Activated CD8-positive, alpha-beta memory T cell treated with anti-CD3 and anti-CD28 coated beads for 36 hours (primary cell): ENCODE measurements at regions not wholly inside any gene's neighbourhood (a gene's known extent, or its start where the extent isn't known, plus 50 kb on each side); places are given as distances from the start of the nearest gene placed in this dataset.

Experiments
- CTCF ChIA-PET: fragments of 350-600 bp; sonication (Branson Sonifier 250); formaldehyde crosslinking; loops from one replicate; lab custom pipeline; 2021; ENCODE audit warnings: antibody characterized with exemption; lab: Charles Lee
- POLR2A ChIA-PET: fragments of 350-600 bp; sonication (Branson Sonifier 250); formaldehyde crosslinking; loops from one replicate; lab custom pipeline; 2021; ENCODE audit warnings: antibody characterized with exemption; lab: Charles Lee

DNA sequence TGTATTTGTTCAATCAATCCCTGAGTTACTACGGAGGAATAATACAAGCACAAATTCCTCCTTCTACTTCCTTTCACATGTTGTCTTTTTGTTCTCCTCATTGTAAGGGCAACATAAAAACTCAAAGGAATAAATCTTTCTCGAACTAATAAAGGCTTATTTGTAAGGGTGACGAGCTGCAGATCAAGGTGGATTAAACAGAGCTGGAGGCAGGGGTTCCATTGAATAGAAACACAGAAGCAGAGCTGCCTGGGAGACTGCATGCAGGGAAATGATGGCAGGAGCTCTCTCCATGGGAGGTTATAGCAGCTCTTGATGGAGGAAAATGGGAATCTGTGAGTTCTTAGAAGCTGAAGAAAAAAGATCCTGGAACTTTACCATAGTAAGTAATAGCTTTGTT is 160.2 kb downstream of the CYYR1 start:
- ChIA-PET POLR2A (no interaction called here), CTCF (no interaction called here)

DNA sequence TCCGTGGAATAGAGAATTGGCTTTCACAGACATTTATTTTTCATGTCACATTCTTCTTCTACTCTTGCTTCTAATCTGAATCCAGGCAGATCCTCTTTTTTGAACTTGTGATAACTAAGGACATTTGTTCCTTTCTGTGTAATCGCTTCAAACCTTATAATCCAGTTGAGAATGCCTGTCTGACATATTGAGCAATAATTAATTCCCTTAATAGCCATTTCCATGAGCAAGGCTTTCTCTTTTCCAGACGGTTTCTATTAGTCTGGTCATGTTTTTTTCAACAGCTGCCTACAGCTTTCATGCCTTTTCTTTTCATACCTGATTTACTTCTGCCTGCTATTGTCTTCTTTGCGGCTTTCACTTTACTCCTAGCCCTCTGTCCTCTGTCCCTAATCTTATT is 163.4 kb downstream of the CYYR1 start:
- ChIA-PET CTCF (no interaction called here), POLR2A (no interaction called here)

DNA sequence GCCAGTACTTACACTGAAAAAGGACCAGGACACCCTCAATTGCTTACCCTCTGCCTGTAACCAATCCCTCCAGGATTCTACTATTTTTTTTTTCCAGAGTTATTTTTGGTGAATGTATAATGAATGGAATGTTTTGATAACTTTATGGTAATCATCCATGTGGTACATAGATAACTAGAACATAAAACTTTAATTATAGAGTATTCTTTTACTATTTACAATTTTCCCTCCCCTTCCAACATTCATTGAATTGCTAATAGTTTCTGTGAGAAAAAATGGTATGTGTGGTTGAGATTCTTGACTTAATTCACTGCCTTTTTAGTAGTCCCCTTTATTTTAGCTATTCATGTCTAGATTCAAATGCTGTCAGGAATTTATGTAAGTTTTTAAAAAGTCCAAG is 164.6 kb downstream of the CYYR1 start:
- POLR2A ChIA-PET: no interaction called here

DNA sequence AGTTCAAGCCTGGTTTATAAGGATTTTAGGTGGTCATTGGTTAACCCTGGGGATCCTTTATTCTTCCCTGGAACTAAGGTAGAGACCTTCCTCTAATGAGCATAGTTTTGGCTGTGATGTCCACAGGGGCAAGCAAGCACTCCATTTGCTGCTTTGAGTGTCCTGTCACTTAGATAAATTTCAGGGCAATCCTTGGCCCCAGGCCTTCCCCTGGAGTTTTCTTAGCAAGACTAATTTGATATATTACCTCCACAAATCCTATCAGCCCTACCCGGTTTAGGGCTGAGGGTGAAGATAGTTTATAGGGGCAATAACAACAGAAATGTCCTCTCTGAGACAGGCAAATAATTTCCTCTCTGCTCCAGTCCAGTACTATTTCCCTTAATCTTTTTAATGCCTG is 166.6 kb downstream of the CYYR1 start:
- ChIA-PET POLR2A (no interaction called here), CTCF (no interaction called here)

More for the DNA sequence above, 164.6 kb downstream of the CYYR1 start:
- CTCF ChIA-PET: no interaction called here

DNA sequence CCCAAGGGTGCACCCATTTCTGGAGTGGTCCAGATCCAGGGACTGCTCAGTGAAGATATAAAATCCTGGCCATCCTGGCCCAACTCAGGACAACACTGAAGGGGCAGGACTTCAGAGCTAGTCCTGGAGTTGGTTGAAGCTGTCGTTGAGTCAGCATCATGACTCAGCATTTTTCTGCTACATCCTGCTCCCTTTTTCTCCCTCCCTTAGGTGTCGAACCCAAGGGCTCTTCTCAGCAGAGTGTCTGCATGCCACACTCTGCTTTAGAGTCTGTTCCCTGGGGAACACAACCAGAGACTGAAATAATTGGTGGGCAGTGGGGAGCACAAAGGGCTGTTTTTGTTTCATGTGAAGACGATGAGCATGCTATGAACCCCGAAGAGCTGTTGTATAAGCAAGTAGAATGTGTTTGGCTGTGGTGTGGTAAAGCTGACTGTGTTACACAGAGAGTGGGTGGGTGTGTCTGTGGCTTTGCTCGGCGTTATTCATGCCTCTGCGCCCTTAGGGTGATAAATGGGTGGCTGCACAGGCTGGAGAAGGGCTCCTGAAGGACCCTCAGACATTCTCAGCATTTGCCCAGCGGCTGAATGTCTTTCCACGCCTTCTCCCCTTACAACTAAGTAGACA is 167.2 kb downstream of the CYYR1 start:
- CTCF ChIA-PET: no interaction called here
- POLR2A ChIA-PET: no interaction called here

DNA sequence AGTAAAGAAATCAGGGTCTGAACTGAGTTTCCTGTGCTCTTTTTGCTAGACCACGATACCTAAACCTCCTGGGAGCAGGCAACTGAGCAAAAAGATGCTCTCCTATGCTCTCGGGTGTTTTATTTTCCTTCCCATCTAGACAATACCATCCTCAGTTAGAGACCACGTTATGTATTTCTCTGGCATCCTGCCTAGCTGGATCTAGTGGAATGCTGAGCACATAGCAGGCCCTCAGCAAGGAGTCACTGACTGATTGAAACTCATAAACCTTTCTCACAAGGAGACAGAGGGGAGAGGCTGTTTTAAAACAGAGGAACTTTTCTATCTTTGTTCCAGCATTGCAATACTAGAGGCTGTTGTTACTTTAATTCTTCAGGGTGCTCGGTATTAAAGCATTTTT is 168.0 kb downstream of the CYYR1 start:
- POLR2A ChIA-PET: no interaction called here
- CTCF ChIA-PET: no interaction called here

DNA sequence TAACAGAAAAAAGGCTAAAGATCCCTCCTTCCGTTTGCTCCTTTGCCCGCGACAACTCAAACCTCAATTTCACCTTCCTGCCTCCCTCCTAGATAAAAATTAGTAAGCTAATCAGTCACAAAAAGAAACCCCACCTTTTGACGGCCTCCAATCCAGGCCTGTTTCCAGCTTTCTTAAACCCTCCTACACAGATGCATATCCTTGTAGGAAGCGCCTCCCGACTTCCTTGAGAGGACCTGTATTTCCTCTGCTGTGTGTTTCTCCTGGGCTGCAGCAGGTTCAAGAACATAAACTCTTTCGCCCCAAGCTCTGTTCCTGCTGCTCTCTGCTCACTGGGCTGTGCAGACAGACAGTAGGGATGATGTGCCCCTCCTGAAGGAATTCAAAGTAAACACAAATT is 168.8 kb downstream of the CYYR1 start:
- CTCF ChIA-PET: no interaction called here
- POLR2A ChIA-PET: no interaction called here

DNA sequence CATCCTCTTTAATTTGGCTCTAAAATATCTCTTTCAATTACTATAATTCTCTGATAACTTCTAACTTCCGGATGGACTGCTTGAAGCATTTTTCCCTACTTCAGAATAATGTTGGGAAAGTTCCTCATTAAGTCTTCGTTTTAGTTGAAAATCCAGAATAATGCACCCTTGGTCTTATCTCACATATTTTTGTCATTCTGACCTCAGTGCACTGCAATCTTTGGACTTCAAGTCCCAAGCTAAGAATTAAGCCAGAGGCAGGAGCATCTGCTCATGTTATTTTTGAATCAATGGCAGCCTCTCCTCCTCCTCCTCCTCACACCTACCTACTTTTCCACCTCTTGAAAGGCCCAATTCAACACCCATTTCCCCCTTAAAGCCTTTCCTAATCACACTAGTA is 169.8 kb downstream of the CYYR1 start:
- POLR2A ChIA-PET: no interaction called here
- CTCF ChIA-PET: no interaction called here

DNA sequence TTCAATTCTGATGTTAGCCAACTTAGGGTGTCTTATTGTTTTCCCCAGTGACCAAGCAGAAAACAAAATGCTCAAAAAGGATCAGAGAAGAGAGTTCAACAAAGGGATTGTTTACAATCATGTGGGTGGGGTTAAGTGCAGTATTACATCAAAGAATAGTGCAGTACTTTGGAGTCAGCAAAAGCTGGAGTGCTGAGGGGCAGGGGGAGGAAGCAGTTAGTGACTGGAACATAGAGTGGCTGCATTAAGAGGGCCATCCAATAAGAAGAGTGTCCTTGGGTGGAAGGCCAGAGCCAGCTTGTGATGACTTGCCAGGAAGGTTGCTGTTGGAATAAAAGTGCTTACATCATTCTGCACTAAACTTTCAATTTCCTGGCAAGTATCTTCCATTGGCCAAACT is 175.5 kb downstream of the CYYR1 start:
- ChIA-PET POLR2A (no interaction called here), CTCF (no interaction called here)

DNA sequence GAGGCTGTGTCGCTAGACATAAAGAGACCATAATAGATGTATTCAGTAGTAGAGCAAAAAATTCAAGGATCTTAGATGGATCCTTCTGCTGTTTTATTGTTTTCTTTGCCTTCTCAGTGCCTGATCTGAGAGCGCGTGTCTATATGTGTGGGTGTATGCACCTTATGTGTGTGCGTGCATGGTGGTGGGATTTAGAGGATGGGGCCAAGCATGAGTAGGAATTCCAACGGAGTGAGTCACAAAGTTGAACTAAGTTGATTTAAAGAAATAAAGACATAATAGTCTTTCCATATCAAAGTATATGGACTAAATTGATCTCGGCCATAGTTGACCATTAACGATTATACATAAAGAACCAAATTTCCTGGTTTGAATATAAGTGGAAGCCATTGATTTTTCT is 178.7 kb downstream of the CYYR1 start:
- POLR2A ChIA-PET: no interaction called here
- CTCF ChIA-PET: no interaction called here

DNA sequence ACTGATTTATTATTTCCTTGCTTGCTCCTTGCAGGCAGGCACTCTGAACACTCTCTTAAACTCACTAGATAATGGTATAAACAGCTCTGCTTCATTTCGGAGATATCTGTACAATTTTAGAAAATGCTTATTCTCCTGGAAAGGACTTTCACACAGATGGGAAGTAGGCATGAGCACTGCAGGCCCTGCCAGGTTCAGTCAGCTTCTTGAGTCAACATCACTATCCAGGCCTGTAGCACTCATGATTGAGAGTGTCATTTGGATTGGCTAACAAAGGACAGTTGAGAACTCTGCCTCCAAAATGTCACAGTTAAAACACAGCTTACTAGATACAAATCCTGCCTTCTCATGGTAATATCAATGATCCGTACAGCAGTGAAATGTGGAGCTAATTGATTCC is 181.9 kb downstream of the CYYR1 start:
- CTCF ChIA-PET: no interaction called here
- POLR2A ChIA-PET: no interaction called here

DNA sequence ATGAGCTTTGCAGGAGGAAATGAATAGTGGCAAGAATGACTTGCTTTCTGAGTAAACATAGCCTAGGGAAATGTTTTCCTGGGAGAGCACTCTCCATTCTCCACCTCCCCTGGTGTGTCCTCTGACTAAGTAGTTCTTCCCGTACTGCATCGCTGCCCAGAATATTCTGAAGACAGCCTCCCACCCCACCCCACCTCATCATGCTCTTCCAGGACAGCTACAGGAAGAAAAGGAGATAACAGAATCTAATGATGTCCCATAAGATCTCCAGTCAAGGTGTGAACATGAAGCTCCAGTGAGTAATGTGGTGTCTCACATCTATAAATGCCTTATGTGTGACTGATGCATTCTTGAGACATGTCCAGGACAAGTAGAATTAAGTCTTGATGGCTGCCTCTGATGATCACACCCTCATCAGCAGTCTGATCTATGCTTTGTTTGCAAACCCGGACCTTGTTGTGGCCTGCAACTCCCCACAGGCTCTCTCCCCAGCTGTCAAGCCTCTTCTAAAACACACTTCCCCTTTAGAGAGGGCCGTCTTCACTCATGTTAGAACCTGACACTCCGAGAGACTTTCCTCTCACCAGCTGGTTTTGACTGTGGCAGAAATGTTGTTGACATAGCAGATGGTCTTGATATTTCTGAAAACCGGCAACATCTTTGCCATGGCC is 183.0 kb downstream of the CYYR1 start:
- POLR2A ChIA-PET: no interaction called here

DNA sequence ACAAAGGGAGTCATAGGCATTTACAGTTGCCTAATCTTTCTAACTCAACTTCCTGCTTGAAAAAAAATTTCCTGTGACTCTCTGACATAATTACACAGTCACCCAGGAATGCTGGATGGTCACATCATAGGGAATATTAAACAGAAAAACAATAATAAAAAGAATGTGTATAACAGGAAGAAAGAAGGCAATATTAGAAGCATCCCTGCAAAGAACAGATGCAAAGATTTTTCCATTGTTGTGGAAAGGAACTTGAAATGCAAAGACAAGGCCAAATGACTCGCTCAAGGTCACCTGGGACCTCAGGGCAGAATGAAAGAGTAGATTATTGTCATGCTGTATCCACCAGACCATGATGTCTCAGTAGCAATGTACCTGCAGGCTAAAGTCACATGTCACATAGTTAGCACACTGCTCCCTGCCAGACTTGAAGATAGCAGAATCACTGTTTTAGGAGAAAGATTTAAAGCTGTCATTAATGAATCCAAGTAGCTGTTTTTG is 184.3 kb downstream of the CYYR1 start:
- ChIA-PET CTCF (no interaction called here), POLR2A (no interaction called here)

More for the DNA sequence above, 183.0 kb downstream of the CYYR1 start:
- CTCF ChIA-PET: no interaction called here

DNA sequence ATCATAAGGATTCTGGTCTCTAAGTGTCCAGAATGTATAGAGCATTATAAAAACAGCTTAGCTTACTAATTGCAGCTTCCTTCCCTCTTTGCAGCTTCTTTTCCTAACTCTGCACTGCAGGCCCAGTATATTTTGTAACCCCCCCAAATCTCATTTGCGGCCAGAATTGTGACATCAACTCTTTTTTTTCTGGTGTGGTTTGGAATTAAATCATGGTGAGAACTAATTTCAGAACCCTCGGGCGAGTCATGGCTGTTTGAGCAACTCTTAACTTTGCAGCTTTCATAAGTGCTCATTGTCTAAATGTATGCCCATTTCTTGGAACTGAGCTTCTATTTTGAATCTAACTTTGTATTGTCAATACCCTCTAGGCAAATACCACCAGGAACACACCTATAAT is 187.4 kb downstream of the CYYR1 start:
- POLR2A ChIA-PET: no interaction called here
- CTCF ChIA-PET: no interaction called here

DNA sequence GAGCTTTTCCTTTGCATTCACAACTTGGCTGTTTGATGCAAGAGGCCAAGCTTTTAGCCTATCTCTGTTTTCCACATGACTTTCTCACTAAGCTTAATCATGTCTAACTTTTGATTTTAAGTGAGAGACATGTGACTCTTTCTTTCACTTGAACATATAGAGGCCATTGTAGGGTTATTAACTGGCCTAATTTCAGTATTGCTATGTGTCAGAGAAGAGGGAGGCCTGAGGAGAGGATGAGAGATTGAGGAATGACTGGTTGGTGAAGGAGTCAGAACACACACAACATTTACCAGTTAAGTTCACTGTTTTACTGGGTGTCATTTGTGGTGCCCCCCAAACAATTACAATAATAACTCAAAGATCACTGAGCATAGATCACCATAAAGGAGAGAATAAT is 193.5 kb downstream of the CYYR1 start:
- CTCF ChIA-PET: no interaction called here
- POLR2A ChIA-PET: no interaction called here

DNA sequence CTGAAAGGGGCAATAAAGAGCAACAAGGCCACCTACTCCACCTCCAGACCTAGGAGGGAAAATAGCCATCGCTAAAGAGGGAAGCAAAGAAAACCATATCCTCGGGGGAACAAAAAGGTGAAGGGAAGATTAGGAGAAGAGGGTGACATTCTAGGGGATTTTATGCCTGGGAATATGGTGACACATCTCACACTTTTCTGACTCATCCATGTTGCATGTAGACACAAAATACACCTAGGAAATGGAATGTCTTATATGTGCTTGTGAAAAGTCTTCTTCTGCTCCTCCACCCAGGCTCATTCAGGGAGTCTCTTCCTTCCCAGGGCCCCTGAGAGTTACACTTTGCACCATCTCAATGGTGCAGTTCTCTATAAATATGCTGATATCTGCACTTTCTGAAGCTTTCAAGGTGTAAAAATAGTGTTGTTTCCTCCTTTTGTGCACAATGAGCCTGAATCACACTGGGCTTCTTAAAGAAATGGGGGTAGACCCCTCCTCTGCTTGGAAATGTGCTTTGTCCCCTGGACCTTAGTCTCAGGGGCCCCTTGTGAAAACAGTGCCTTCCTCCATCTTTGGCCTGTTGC is 195.9 kb downstream of the CYYR1 start:
- CTCF ChIA-PET: no interaction called here

DNA sequence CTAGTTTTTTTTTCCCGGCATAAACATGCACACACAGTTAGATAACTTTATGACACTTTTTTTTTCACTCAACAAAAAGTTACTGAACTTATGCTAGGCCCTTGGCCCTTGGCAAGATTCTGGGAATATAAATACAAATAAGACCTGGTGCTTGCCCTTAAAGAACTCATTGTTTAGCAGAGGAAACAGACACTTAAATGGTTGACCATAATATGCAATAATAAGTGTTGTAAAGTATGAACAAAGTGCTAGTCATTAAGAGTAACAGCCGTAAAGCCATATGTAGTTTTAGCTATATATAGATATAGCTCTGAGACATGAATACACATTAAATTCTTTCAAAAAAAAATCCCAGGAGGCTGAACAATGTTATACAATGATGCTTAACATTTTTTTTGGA is 198.3 kb downstream of the CYYR1 start:
- POLR2A ChIA-PET: no interaction called here
- CTCF ChIA-PET: no interaction called here

More for the DNA sequence above, 195.9 kb downstream of the CYYR1 start:
- POLR2A ChIA-PET: no interaction called here

DNA sequence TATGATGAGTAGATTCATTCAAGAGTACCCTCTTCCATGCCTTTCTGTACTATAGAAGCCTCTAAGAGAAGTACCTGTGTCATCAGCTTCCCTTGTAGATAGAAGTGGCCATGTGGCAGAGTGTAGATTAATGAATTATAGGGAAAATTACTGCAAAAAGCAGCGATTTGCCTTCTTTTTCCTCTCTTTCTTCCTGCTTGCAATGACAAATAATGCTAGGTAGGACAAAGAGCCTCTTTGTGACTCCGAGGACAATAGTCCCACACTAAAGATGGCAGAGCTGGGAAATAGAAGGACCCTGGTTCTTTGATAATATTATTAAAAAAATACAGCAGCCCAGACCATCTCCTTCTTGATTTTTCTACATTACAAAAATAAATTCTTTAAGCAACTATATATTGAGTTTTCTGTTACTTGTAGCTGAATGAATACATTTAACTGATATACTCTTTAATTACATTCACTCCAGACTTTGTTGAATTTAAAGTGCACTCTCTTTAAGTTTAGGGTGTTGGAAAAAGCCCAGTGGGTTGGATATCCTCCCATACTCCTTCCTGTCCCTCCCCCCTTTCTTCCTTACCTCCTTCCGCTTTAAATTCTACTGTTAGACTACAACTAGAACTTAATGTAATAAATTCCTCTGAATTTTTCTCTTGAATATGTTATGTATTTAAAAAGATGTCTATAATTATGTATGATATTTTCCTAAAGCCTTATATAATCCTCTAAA is 198.2 kb upstream of the APP start:
- CTCF ChIA-PET: no interaction called here
- POLR2A ChIA-PET: no interaction called here

DNA sequence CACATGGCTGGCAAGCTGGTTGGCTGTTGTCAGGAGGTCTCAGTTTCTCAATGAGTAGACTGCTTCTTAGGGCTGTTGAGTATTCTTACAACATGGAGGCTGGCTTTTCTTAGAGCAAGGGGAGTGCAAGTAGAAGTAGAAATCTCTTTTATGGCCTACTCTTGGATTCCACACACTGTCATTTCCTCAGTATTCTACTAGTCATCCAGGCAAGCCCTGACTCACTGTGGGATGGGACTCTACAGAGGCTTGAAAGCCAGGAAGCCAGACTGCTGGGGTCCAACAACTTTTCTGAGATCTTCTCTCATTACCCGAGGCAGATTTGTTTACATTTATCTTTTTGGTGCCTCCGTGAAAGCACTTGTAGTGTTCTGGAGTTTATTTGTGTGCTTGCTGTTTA is 196.2 kb upstream of the APP start:
- ChIA-PET POLR2A (no interaction called here), CTCF (no interaction called here)

DNA sequence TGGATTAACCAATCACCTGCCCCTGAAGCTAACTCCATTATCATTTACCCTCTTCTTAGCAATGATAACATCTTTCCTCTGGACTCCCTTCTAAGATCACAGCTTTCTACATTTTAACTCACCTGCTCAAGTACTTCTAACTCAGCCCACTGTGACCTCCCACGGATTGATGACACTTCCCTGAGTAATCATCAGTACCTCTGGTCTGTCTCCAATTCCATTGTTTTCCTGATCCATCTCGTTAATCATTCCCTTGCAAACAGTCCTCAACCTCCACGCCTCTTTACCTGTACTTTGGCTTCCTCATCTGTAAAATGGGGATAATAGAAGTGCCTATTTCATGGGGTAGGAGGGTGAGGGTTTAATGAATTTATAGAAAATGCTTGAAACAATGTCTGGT is 195.3 kb upstream of the APP start:
- ChIA-PET CTCF (no interaction called here), POLR2A (no interaction called here)

DNA sequence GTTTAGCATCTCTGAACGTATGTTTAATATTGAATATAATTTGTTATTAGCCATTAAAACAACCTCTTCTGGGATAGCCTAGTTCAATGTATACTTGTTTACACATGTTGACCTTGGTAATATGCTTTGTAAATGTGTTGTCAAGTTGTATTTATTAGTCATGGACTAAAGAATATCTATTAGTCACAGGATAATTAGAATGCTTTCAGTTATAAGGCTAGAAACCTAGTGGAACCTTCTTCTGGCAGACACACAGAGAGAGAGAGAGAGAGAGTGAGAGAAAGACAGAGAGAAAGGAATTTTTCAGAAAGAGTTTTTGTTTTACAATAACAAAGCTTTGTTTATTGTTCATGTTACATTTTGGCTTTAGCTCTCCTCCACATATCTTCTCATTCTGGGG is 181.1 kb upstream of the APP start:
- ChIA-PET CTCF (no interaction called here), POLR2A (no interaction called here)
